Omental fat pad (tissue), 3 donors: ENCODE measurements at regions not wholly inside any gene's neighbourhood (a gene's known extent, or its start where the extent isn't known, plus 50 kb on each side); places are given as distances from the start of the nearest gene placed in this dataset.

Source experiments
- ATAC-seq: fragments of 150-250 bp; one replicate; pipeline ENCODE4 v1.9.1; 2016; ENCODE audit warnings: mild to moderate bottlenecking, moderate library complexity; ENCODE audit not compliant: low FRiP score
- DNase-seq: peaks from one replicate; pipeline ENCODE4 v3.0.0-alpha.2; 2019; ENCODE audit warnings: low spot score
- CTCF ChIP-seq, 3 donors: fragments of 450-650 bp; IDR thresholded peaks; one replicate each; pipeline ENCODE4 v1.5.1; 2016 to 2017; ENCODE audit warnings: antibody characterized with exemption in 3 of 3, mild to moderate bottlenecking in 3 of 3, moderate library complexity in 2 of 3

- DNase-seq (no peak), ATAC-seq (no peak)
- no peak for TF ChIP-seq CTCF (IDR thresholded peaks at IDR 0.05)
Observed at GRCh38 chr4:98802770-98803198, 126.1 kb downstream of the EIF4E start.

- ATAC-seq (no peak), DNase-seq (no peak)
- TF ChIP-seq CTCF (IDR thresholded peaks at IDR 0.05) = no peak
Observed at GRCh38 chr4:98801259-98801725, 127.6 kb downstream of the EIF4E start.

- DNase-seq = no peak
- no peak for ATAC-seq
- no peak for TF ChIP-seq CTCF (IDR thresholded peaks at IDR 0.05)
Observed at GRCh38 chr4:98796991-98797390, 131.9 kb downstream of the EIF4E start.

- DNase-seq (no peak), ATAC-seq (no peak)
- TF ChIP-seq CTCF (IDR thresholded peaks at IDR 0.05) = no peak
Observed at GRCh38 chr4:98794565-98795205, 134.2 kb downstream of the EIF4E start.

- ATAC-seq (no peak), DNase-seq (no peak)
- no peak for TF ChIP-seq CTCF (IDR thresholded peaks at IDR 0.05)
Observed at GRCh38 chr4:98793658-98794057, 135.2 kb upstream of the TSPAN5 start.

- no peak for DNase-seq
- TF ChIP-seq CTCF (IDR thresholded peaks at IDR 0.05) = no peak
- no peak for ATAC-seq
Observed at GRCh38 chr4:98786866-98787265, 128.5 kb upstream of the TSPAN5 start.

- ATAC-seq (no peak), DNase-seq (no peak)
- no peak for TF ChIP-seq CTCF (IDR thresholded peaks at IDR 0.05)
Observed at GRCh38 chr4:98784947-98785706, 126.7 kb upstream of the TSPAN5 start.
